HepG2 (cell line): ENCODE measurements at regions not wholly inside any gene's neighbourhood (a gene's known extent, or its start where the extent isn't known, plus 50 kb on each side); places are given as distances from the start of the nearest gene placed in this dataset.

Source experiments
- ATAC-seq: fragments of 200-7000 bp; cut with Tn5 transposase; 3 replicates; pipeline ENCODE4 v1.9.1; 2020; ENCODE audit warnings: mild to moderate bottlenecking, moderate library complexity
- BruUV-seq: library from RNA; stranded (reverse); fragments of 400-500 nt; replicated peaks from 2 replicates; lab custom pipeline; 2021; lab: Mats Ljungman, UMichigan
- CTCF ChIA-PET: fragments of 300-600 bp; formaldehyde crosslinking; extraction: SDS; loops from one replicate; lab custom pipeline; 2021; ENCODE audit warnings: low total read pairs, inconsistent platforms, low intra/inter-chr PET ratio; lab: Yijun Ruan, JAX
- POLR2A ChIA-PET: fragments of 350-600 bp; sonication (Branson Sonifier 250); formaldehyde crosslinking; loops from one replicate; lab custom pipeline; 2020; ENCODE audit warnings: antibody characterized with exemption, inconsistent platforms; lab: Yijun Ruan, JAX
- DNase-seq: peaks from one replicate; pipeline ENCODE4 v3.0.0-alpha.2; 2015; ENCODE audit warnings: low spot score
- FAIRE-seq: peaks from 3 replicates; lab custom pipeline; 2011; peaks lifted over from hg19 to GRCh38; lab: Jason Lieb, UNC
- H2AFZ ChIP-seq: one replicate; pipeline ENCODE4 v1.6.1; 2011; ENCODE audit warnings: low read length, inconsistent platforms
- H3K27ac ChIP-seq: fragments of 300-600 bp; 3 replicates; pipeline ENCODE4 v1.8.0; 2011; ENCODE audit warnings: mixed run types, mild to moderate bottlenecking, mixed read lengths, low read length, inconsistent platforms; ENCODE audit not compliant: insufficient read depth; ENCODE audit errors: extremely low read length
- H3K27me3 ChIP-seq, 2 experiments: fragments of 200-600 bp in 1 of 2; 2 replicates in 1 of 2; 3 replicates in 1 of 2; pipeline versions ENCODE4 v1.6.0 to v1.8.0; 2011; ENCODE audit warnings: low read length in 2 of 2, mild to moderate bottlenecking in 2 of 2, moderate library complexity in 2 of 2, inconsistent platforms in 1 of 2; ENCODE audit not compliant: insufficient read depth in 2 of 2, control insufficient read depth in 1 of 2
- H3K36me3 ChIP-seq, 2 experiments: fragments of 200-600 bp in 1 of 2; replicated peaks in 1 of 2; 2 replicates in 1 of 2; 3 replicates in 1 of 2; pipeline versions ENCODE4 v1.5.1 to v1.8.0; 2011; ENCODE audit warnings: low read length in 2 of 2, inconsistent platforms in 1 of 2; ENCODE audit not compliant: insufficient read depth in 2 of 2, control insufficient read depth in 1 of 2
- H3K4me1 ChIP-seq: 2 replicates; pipeline ENCODE4 v1.5.1; 2012; ENCODE audit warnings: low read length, inconsistent platforms; ENCODE audit not compliant: insufficient read depth
- H3K4me2 ChIP-seq: 2 replicates; pipeline ENCODE4 v1.6.0; 2011; ENCODE audit warnings: low read depth, low read length, inconsistent platforms
- H3K4me3 ChIP-seq, 3 experiments: fragments of 200-600 bp in 1 of 3; sonication (generic), shearing (Covaris generic) in 1 of 3; replicated peaks in 1 of 3; 2 replicates each; pipeline ENCODE4 v1.5.1; 2011 to 2016; ENCODE audit warnings: low read length in 3 of 3, inconsistent platforms in 2 of 3, low read depth in 2 of 3, mild to moderate bottlenecking in 2 of 3, control low read depth in 1 of 3, mixed read lengths in 1 of 3; ENCODE audit not compliant: insufficient read depth in 1 of 3
- H3K79me2 ChIP-seq: one replicate; pipeline ENCODE4 v1.6.1; 2011; ENCODE audit warnings: low read length, inconsistent platforms; ENCODE audit not compliant: insufficient read depth
- H3K9ac ChIP-seq: 2 replicates; pipeline ENCODE4 v1.6.0; 2011; ENCODE audit warnings: mild to moderate bottlenecking, low read depth, low read length, inconsistent platforms; ENCODE audit not compliant: insufficient read depth
- H3K9me3 ChIP-seq: 2 replicates; pipeline ENCODE4 v1.5.1; 2012; ENCODE audit warnings: mild to moderate bottlenecking, low read length
- H4K20me1 ChIP-seq: 2 replicates; pipeline ENCODE4 v1.6.0; 2011; ENCODE audit warnings: inconsistent platforms, mild to moderate bottlenecking, low read length, moderate library complexity; ENCODE audit not compliant: insufficient read depth
- ARNTL ChIP-seq: sonication (generic); formaldehyde crosslinking; IDR thresholded peaks from 2 replicates; pipeline ENCODE4 v1.4.0; 2020; ENCODE audit warnings: mild to moderate bottlenecking, missing genetic modification reagents
- BCLAF1 ChIP-seq: fragments of 450-650 bp; IDR thresholded peaks from 2 replicates; pipeline ENCODE4 v1.6.1; 2017; ENCODE audit warnings: mild to moderate bottlenecking
- CTCF ChIP-seq: sonication (generic); formaldehyde crosslinking; IDR thresholded peaks from 2 replicates; pipeline ENCODE4 v1.5.0; 2020; ENCODE audit warnings: mild to moderate bottlenecking, missing genetic modification reagents, moderate library complexity
- GATAD2A ChIP-seq: IDR thresholded peaks from 2 replicates; pipeline ENCODE4 v1.6.1; 2016
- NCOA5 ChIP-seq: sonication (generic); formaldehyde crosslinking; IDR thresholded peaks from 2 replicates; pipeline ENCODE4 v1.4.0; 2020; ENCODE audit warnings: missing genetic modification reagents
- NFYC ChIP-seq: IDR thresholded peaks from 2 replicates; pipeline ENCODE4 v1.6.1; 2016; ENCODE audit warnings: missing genetic modification reagents, missing compliant biosample characterization
- POLR2AphosphoS2 ChIP-seq: IDR thresholded peaks from 2 replicates; pipeline ENCODE4 v1.6.1; 2011; ENCODE audit warnings: low read depth, low read length, improper control_type of control experiment
- PPARG ChIP-seq: conservative IDR thresholded peaks from 2 replicates; pipeline ENCODE4 v1.6.1; 2016; ENCODE audit warnings: missing biosample characterization, missing genetic modification reagents
- RXRA ChIP-seq: sonication (generic); formaldehyde crosslinking; IDR thresholded peaks from 2 replicates; pipeline ENCODE4 v1.5.1; 2020; ENCODE audit warnings: missing genetic modification reagents
- ZNF503 ChIP-seq: sonication (generic); formaldehyde crosslinking; IDR thresholded peaks from 2 replicates; pipeline ENCODE4 v1.4.0; 2020; ENCODE audit warnings: missing genetic modification reagents
- ZNF564 ChIP-seq: sonication (generic); formaldehyde crosslinking; IDR thresholded peaks from 2 replicates; pipeline ENCODE4 v1.8.1; 2023; ENCODE audit warnings: mild to moderate bottlenecking, missing genetic modification reagents
- ZNF577 ChIP-seq: sonication (generic); formaldehyde crosslinking; IDR thresholded peaks from 2 replicates; pipeline ENCODE4 v1.4.0; 2020; ENCODE audit warnings: mild to moderate bottlenecking, low read depth, missing genetic modification reagents, borderline replicate concordance
- ZZZ3 ChIP-seq: sonication (generic); formaldehyde crosslinking; IDR thresholded peaks from 2 replicates; pipeline ENCODE4 v1.4.0; 2020; ENCODE audit warnings: missing genetic modification reagents, mild to moderate bottlenecking, borderline replicate concordance
- WGBS: methylation state at CpG from one replicate; pipeline ENCODE4 v1.1.6; 2017; ENCODE audit warnings: low lambda C conversion rate; 5-methylcytosine and 5-hydroxymethylcytosine counted together
- in situ Hi-C: cut with HindIII; loops from 2 replicates; pipeline ENCODE4 v1.10.0; 2017; ENCODE audit warnings: low pct_unique_long_range_greater_than_20kb; ENCODE audit not compliant: extremely low pct_ligation_motif_present
- intact Hi-C: fragments of 100-400 bp; cut with micrococcal nuclease; formaldehyde crosslinking; loops from one replicate; pipeline ENCODE4 v1.10.0; 2022; ENCODE audit not compliant: unreplicated experiment

- intact Hi-C loops (no loop called here), in situ Hi-C loops (no loop called here)
- no peak overlapping the region for H3K4me3 ChIP-seq
- TF ChIP-seq NCOA5 (CRISPR knock-in tag) (no peak), CTCF (CRISPR knock-in tag) (no peak), ZNF577 (CRISPR knock-in tag) (no peak), POLR2AphosphoS2 (no peak), PPARG (CRISPR knock-in tag) (no peak), ZNF564 (CRISPR knock-in tag) (no peak), GATAD2A (CRISPR knock-in tag) (no peak), ARNTL (CRISPR knock-in tag) (no peak), BCLAF1 (no peak), ZZZ3 (CRISPR knock-in tag) (no peak), RXRA (CRISPR knock-in tag) (no peak), ZNF503 (CRISPR knock-in tag) (no peak), NFYC (no peak)
- no peak overlapping the region for H3K27ac ChIP-seq
- FAIRE-seq, result no peak
- H3K9me3 ChIP-seq, result peaks cover 5% of the 10 kb centered on the region; the same call in 1 of the 2 replicates
- H4K20me1 ChIP-seq, result no peaks in the 10 kb centered on the region
- no peak overlapping the region for H2AFZ ChIP-seq
- no peaks in the 10 kb centered on the region for H3K27me3 ChIP-seq
- no peak for DNase-seq
- no peak for ATAC-seq
- BruUV-seq, result no TSS peak
- WGBS, result 22% methylated on average over 1 of the region's 1 CpG
- no peaks in the 10 kb centered on the region for H3K4me1 ChIP-seq
- POLR2A ChIA-PET, result no interaction called here
- no peak overlapping the region for H3K4me2 ChIP-seq
- H3K79me2 ChIP-seq, result no peaks in the 10 kb centered on the region
- CTCF ChIA-PET, result no interaction called here
- no peak overlapping the region for H3K9ac ChIP-seq
- no peaks in the 10 kb centered on the region for H3K36me3 ChIP-seq
Measured at GRCh38 chr7:49346195-49346899, 422.0 kb downstream of the CDC14C start.
